ENCODE measurements at regions not wholly inside any gene's neighbourhood (a gene's known extent, or its start where the extent isn't known, plus 50 kb on each side); places are given as distances from the start of the nearest gene placed in this dataset.

DNA sequence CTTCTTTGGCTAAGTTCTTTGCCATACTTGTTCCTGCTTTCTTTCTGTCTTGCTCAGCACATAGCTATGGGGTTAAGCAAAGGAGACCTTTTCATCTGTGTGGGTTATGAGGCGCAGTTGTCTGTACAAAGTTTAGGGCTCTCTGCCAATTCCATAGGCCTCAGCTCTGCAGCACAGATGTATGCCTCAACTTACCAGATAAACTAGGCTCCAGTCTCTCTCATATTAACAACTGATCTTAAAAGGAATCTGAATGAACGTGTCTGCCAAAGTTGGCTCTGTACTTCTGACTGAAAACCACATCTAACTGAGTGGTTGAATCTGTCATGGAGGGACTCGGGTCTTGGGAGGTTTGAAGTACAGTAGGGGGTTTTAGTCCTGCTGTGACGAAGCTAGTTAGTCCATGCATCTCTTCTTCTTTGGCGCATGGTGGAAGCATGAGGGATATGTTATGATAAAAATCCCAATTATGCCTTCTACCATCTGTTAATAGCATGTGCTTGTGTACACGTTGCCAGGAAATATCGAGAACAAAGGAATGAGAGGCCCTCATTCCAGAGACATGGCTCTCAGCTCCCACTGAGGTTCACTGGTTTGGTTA, 114.6 kb upstream of the TSC22D2 start:
- Histone ChIP-seq H3K36me3 (no peaks in the 10 kb centered on the region), H3K4me1 (no peaks in the 10 kb centered on the region), H3K27ac (no peak overlapping the region), H3K27me3 (no peaks in the 10 kb centered on the region), H3K4me3 (no peak overlapping the region), H3K9me3 (no peaks in the 10 kb centered on the region)
- DNase-seq: no peak
- TF ChIP-seq, protein P1, sequence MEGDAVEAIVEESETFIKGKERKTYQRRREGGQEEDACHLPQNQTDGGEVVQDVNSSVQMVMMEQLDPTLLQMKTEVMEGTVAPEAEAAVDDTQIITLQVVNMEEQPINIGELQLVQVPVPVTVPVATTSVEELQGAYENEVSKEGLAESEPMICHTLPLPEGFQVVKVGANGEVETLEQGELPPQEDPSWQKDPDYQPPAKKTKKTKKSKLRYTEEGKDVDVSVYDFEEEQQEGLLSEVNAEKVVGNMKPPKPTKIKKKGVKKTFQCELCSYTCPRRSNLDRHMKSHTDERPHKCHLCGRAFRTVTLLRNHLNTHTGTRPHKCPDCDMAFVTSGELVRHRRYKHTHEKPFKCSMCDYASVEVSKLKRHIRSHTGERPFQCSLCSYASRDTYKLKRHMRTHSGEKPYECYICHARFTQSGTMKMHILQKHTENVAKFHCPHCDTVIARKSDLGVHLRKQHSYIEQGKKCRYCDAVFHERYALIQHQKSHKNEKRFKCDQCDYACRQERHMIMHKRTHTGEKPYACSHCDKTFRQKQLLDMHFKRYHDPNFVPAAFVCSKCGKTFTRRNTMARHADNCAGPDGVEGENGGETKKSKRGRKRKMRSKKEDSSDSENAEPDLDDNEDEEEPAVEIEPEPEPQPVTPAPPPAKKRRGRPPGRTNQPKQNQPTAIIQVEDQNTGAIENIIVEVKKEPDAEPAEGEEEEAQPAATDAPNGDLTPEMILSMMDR (IDR thresholded peaks at IDR 0.05): no peak
- intact Hi-C loops (cut with DNase I; ENCODE audit: low total_unique reads): no loop called here

- H3K36me3 ChIP-seq: no peaks in the 10 kb centered on the region
- H3K4me1 ChIP-seq: no peaks in the 10 kb centered on the region
- intact Hi-C loops (cut with DNase I; ENCODE audit: low total_unique reads): no loop called here
- no peak overlapping the region for H3K27ac ChIP-seq
- TF ChIP-seq, protein P1 (IDR thresholded peaks at IDR 0.05): no peak
- no peak overlapping the region for H3K4me3 ChIP-seq
- H3K9me3 ChIP-seq: no peaks in the 10 kb centered on the region
- DNase-seq: no peak
- no peaks in the 10 kb centered on the region for H3K27me3 ChIP-seq
Observed at GRCh38 chr3:150292891-150293290, 115.2 kb upstream of the TSC22D2 start.

DNA sequence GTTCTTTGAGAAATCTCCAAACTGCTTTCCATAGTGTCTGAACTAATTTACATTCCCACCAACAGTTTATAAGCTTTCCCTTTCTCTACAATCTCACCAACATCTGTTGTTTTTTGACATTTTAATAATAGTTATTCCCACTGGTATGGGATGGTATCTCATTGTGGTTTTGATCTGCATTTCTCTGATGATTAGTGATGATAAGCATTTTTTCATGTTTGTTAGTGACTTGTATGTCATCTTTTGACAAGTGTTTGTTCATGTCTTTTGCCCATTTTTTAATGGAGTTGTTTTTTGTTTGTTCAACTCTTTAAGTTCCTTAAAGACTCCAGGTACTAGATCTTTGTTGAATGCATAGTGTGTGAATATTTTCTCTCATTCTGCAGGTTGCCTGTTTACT, 116.6 kb upstream of the TSC22D2 start:
- Histone ChIP-seq H3K9me3 (no peaks in the 10 kb centered on the region), H3K4me3 (no peak overlapping the region), H3K27me3 (no peaks in the 10 kb centered on the region), H3K27ac (no peak overlapping the region), H3K36me3 (no peaks in the 10 kb centered on the region), H3K4me1 (no peaks in the 10 kb centered on the region)
- intact Hi-C loops (cut with DNase I; ENCODE audit: low total_unique reads): no loop called here
- no peak for DNase-seq
- TF ChIP-seq, protein P1 (IDR thresholded peaks at IDR 0.05): no peak

- Histone ChIP-seq H3K36me3 (no peaks in the 10 kb centered on the region), H3K9me3 (no peaks in the 10 kb centered on the region), H3K4me1 (no peaks in the 10 kb centered on the region), H3K4me3 (no peak overlapping the region), H3K27ac (no peak overlapping the region), H3K27me3 (no peaks in the 10 kb centered on the region)
- TF ChIP-seq, protein P1 (IDR thresholded peaks at IDR 0.05): peak; percentile 45 to 57
- intact Hi-C loops (cut with DNase I; ENCODE audit: low total_unique reads): loop anchor here (5.0 kb wide), 1 partner anchor 211 kb away; no protein-coding TSS in a partner anchor
- DNase-seq: no peak
Observed at GRCh38 chr3:150286390-150287147, 121.5 kb upstream of the TSC22D2 start.

DNA sequence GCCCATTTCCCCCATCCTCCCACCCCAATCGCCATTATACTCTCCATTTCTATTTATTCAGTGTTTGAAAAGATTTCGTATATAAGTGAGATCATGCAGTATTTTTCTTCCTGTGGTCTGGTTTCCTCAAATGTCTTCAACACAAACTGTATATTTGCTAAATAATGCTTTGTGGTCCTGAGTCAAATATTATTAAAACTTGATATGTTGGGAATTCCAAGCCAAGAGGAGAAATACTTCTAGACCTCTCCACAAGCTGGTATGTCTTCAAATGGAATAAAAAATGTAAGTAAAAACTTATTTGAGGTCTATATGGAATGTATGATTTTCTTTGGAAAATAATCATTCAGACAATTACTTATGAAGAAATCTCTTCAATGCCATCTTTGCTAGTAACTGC, 122.5 kb upstream of the TSC22D2 start:
- Histone ChIP-seq H3K4me1 (no peaks in the 10 kb centered on the region), H3K27me3 (no peaks in the 10 kb centered on the region), H3K4me3 (no peak overlapping the region), H3K27ac (no peak overlapping the region), H3K9me3 (no peaks in the 10 kb centered on the region), H3K36me3 (no peaks in the 10 kb centered on the region)
- TF ChIP-seq, protein P1 (IDR thresholded peaks at IDR 0.05): no peak
- DNase-seq: no peak
- intact Hi-C loops (cut with DNase I; ENCODE audit: low total_unique reads): loop anchor here (5.0 kb wide), 1 partner anchor 212 kb away; no protein-coding TSS in a partner anchor
